B cell (primary cell): ENCODE measurements at regions not wholly inside any gene's neighbourhood (a gene's known extent, or its start where the extent isn't known, plus 50 kb on each side); places are given as distances from the start of the nearest gene placed in this dataset.
"Not testable (repeated sequence)": the region's sequence is repeated elsewhere in the genome, so short reads cannot be mapped to it uniquely, and the experiment has no call there.

Experiments used
- ATAC-seq: fragments of 200-7000 bp; cut with Tn5 transposase; one replicate; pipeline ENCODE4 v1.10.0; 2021; ENCODE audit warnings: low read depth, mild to moderate bottlenecking, moderate number of reproducible peaks, moderate library complexity
- CTCF ChIA-PET: fragments of 350-600 bp; sonication (Branson Sonifier 250); formaldehyde crosslinking; loops from one replicate; lab custom pipeline; 2021; ENCODE audit warnings: antibody characterized with exemption, inconsistent platforms; lab: Charles Lee
- POLR2A ChIA-PET: fragments of 350-600 bp; sonication (Branson Sonifier 250); formaldehyde crosslinking; loops from one replicate; lab custom pipeline; 2021; ENCODE audit warnings: antibody characterized with exemption; lab: Charles Lee
- DNase-seq: peaks from one replicate; pipeline ENCODE4 v3.0.0; 2013
- H2AFZ ChIP-seq: 2 replicates; pipeline ENCODE4 v1.6.1; 2012; ENCODE audit warnings: mild to moderate bottlenecking, low read depth, low read length; ENCODE audit not compliant: insufficient read depth, poor library complexity, severe bottlenecking
- H3K27ac ChIP-seq, 2 donors: 1 replicate in 1 of 2; 2 replicates in 1 of 2; pipeline ENCODE4 v1.5.1; 2012 to 2013; ENCODE audit warnings: low read length in 2 of 2, mild to moderate bottlenecking in 2 of 2, moderate library complexity in 1 of 2
- H3K27me3 ChIP-seq, 4 experiments: fragments of 200-600 bp in 1 of 4; sonication (generic) in 1 of 4; replicated peaks in 1 of 4; 1 replicate in 2 of 4; 2 replicates in 2 of 4; pipeline versions ENCODE4 v1.6.1 to v1.7.0; 2013 to 2016; ENCODE audit warnings: low read length in 3 of 4, mild to moderate bottlenecking in 2 of 4, mixed read lengths in 1 of 4, moderate library complexity in 1 of 4; ENCODE audit not compliant: insufficient read depth in 4 of 4, control insufficient read depth in 3 of 4; ENCODE audit errors: control extremely low read depth in 1 of 4
- H3K36me3 ChIP-seq, 2 experiments: replicated peaks in 1 of 2; 1 replicate in 1 of 2; 2 replicates in 1 of 2; pipeline versions ENCODE4 v1.6.1 to v1.7.1; 2013; ENCODE audit warnings: low read length in 1 of 2; ENCODE audit not compliant: insufficient read depth in 2 of 2, control insufficient read depth in 1 of 2; ENCODE audit errors: control extremely low read depth in 1 of 2, extremely low read depth in 1 of 2
- H3K4me1 ChIP-seq, 2 donors: fragments of 200-600 bp in 1 of 2; sonication (generic) in 1 of 2; 1 replicate in 1 of 2; 2 replicates in 1 of 2; pipeline versions ENCODE4 v1.5.1 to v1.6.1; 2013 to 2017; ENCODE audit warnings: low read length in 2 of 2; ENCODE audit not compliant: control insufficient read depth in 2 of 2, insufficient read depth in 2 of 2
- H3K4me2 ChIP-seq: replicated peaks from 2 replicates; pipeline ENCODE3; 2012; ENCODE audit warnings: mild to moderate bottlenecking, low read depth, low read length; ENCODE audit not compliant: poor library complexity, severe bottlenecking
- H3K4me3 ChIP-seq, 5 experiments: fragments of 200-600 bp in 1 of 5; sonication (generic) in 1 of 5; 1 replicate in 3 of 5; 2 replicates in 2 of 5; pipeline versions ENCODE4 v1.5.1 to v1.7.0; 2011 to 2016; ENCODE audit warnings: low read length in 4 of 5, mild to moderate bottlenecking in 4 of 5, low read depth in 2 of 5, control low read depth in 1 of 5, moderate library complexity in 1 of 5; ENCODE audit not compliant: insufficient read depth in 1 of 5; ENCODE audit errors: control extremely low read depth in 1 of 5, extremely low read depth in 1 of 5
- H3K79me2 ChIP-seq: fragments of 200-600 bp; sonication (generic); one replicate; pipeline ENCODE4 v1.6.0; 2016; ENCODE audit warnings: low read length; ENCODE audit not compliant: control insufficient read depth, insufficient read depth
- H3K9ac ChIP-seq: fragments of 200-600 bp; sonication (generic); 2 replicates; pipeline ENCODE4 v1.6.1; 2017; ENCODE audit warnings: mild to moderate bottlenecking, low read length, moderate library complexity
- H3K9me3 ChIP-seq, 3 donors: one replicate each; pipeline versions ENCODE4 v1.6.1 to v1.7.1; 2013; ENCODE audit warnings: low read length in 2 of 3; ENCODE audit not compliant: control insufficient read depth in 2 of 3, insufficient read depth in 1 of 3; ENCODE audit errors: control extremely low read depth in 1 of 3
- H4K20me1 ChIP-seq: 2 replicates; pipeline ENCODE4 v1.6.0; 2012; ENCODE audit warnings: mild to moderate bottlenecking, low read length; ENCODE audit not compliant: insufficient read depth, control insufficient read depth, poor library complexity, severe bottlenecking
- H3K27ac Mint-ChIP-seq: one replicate; pipeline ENCODE4 v1.8.0; 2021; ENCODE audit warnings: mixed read lengths
- H3K27me3 Mint-ChIP-seq: one replicate; pipeline ENCODE4 v1.8.0; 2021; ENCODE audit warnings: mixed read lengths
- H3K4me1 Mint-ChIP-seq: one replicate; pipeline ENCODE4 v1.8.0; 2021; ENCODE audit warnings: mixed read lengths
- H3K4me3 Mint-ChIP-seq: one replicate; pipeline ENCODE4 v1.8.0; 2021; ENCODE audit warnings: mixed read lengths
- H3K9me3 Mint-ChIP-seq: one replicate; pipeline ENCODE4 v1.8.0; 2022; ENCODE audit warnings: mixed read lengths; ENCODE audit not compliant: insufficient read depth
- CTCF ChIP-seq: fragments of 200-600 bp; IDR thresholded peaks from one replicate; pipeline ENCODE4 v1.8.0; 2022; ENCODE audit warnings: antibody characterized with exemption, mild to moderate bottlenecking
- EZH2 ChIP-seq: IDR thresholded peaks from 2 replicates; pipeline ENCODE4 v1.6.1; 2012; ENCODE audit warnings: borderline replicate concordance, low read depth, mild to moderate bottlenecking, moderate library complexity, low read length; ENCODE audit not compliant: insufficient read depth, poor library complexity, severe bottlenecking
- WGBS: methylation state at CpG from one replicate; pipeline ENCODE4 v1.1.5; 2013; ENCODE audit warnings: missing lambda C conversion rate; ENCODE audit not compliant: insufficient coverage; 5-methylcytosine and 5-hydroxymethylcytosine counted together
- intact Hi-C: fragments of 100-400 bp; cut with micrococcal nuclease; formaldehyde crosslinking; loops from one replicate; pipeline ENCODE4 v1.10.0; 2022

GRCh38 chr7:56697058-56697457 lies 435.2 kb downstream of the ZNF479 start:
- H3K4me1 ChIP-seq, POLR2A ChIA-PET, H3K9ac ChIP-seq, CTCF ChIA-PET, H3K4me3 ChIP-seq, H3K27ac Mint-ChIP-seq, H3K4me1 Mint-ChIP-seq, H3K27me3 Mint-ChIP-seq, intact Hi-C loops, H3K27me3 ChIP-seq, H3K27ac ChIP-seq, H3K79me2 ChIP-seq, DNase-seq, H2AFZ ChIP-seq, H3K4me3 Mint-ChIP-seq, H4K20me1 ChIP-seq, H3K9me3 Mint-ChIP-seq, H3K36me3 ChIP-seq, H3K4me2 ChIP-seq, ATAC-seq: not testable (repeated sequence)
- peaks cover 0 to 13% (median 0%) of the 10 kb centered on the region in 3 donors for H3K9me3 ChIP-seq

- Mint-ChIP-seq H3K27me3 (no peaks in the 10 kb centered on the region), H3K4me3 (no peak overlapping the region), H3K9me3 (peaks cover 15% of the 10 kb centered on the region), H3K4me1 (no peaks in the 10 kb centered on the region), H3K27ac (no peak overlapping the region)
- Histone ChIP-seq H2AFZ (no peak overlapping the region), H4K20me1 (no peaks in the 10 kb centered on the region), H3K27ac (no peak overlapping the region), H3K79me2 (no peaks in the 10 kb centered on the region), H3K9ac (no peak overlapping the region), H3K9me3 (peaks cover 4 to 34% (median 26%) of the 10 kb centered on the region in 3 donors), H3K27me3 (no peaks in the 10 kb centered on the region), H3K4me1 (no peaks in the 10 kb centered on the region), H3K4me3 (no peak overlapping the region), H3K4me2 (no peak overlapping the region), H3K36me3 (no peaks in the 10 kb centered on the region)
- WGBS: 100% methylated on average over 1 of the region's 5 CpGs
- intact Hi-C loops: no loop called here
- TF ChIP-seq EZH2 (no peak), CTCF (no peak)
- CTCF ChIA-PET: no interaction called here
- POLR2A ChIA-PET: no interaction called here
- no peak for ATAC-seq
- no peak for DNase-seq
These were observed 445.9 kb downstream of the ZNF479 start for GRCh38 chr7:56686276-56686859.
